Common myeloid progenitor, CD34-positive (primary cell): ENCODE measurements at regions not wholly inside any gene's neighbourhood (a gene's known extent, or its start where the extent isn't known, plus 50 kb on each side); places are given as distances from the start of the nearest gene placed in this dataset.
"Not testable (repeated sequence)": the region's sequence is repeated elsewhere in the genome, so short reads cannot be mapped to it uniquely, and the experiment has no call there.

ENCODE experiments used
- CTCF ChIA-PET: fragments of 350-600 bp; sonication (Branson Sonifier 250); formaldehyde crosslinking; loops from one replicate; lab custom pipeline; 2021; ENCODE audit warnings: antibody characterized with exemption; lab: Charles Lee
- POLR2A ChIA-PET: fragments of 350-600 bp; sonication (Branson Sonifier 250); formaldehyde crosslinking; loops from one replicate; lab custom pipeline; 2021; ENCODE audit warnings: antibody characterized with exemption; lab: Charles Lee
- DNase-seq, 3 donors: peaks; one replicate each; pipeline versions ENCODE4 v3.0.0 to v3.0.0-alpha.2; 2013
- H3K27ac ChIP-seq, 2 experiments: 1 replicate in 1 of 2; 2 replicates in 1 of 2; pipeline ENCODE4 v1.7.0; 2013; ENCODE audit warnings: inconsistent platforms in 2 of 2, low read length in 2 of 2, mild to moderate bottlenecking in 2 of 2, low read depth in 1 of 2, moderate library complexity in 1 of 2; ENCODE audit not compliant: severe bottlenecking in 2 of 2, insufficient read depth in 1 of 2, poor library complexity in 1 of 2
- H3K27me3 ChIP-seq, 5 experiments: replicated peaks in 2 of 5; 1 replicate in 3 of 5; 2 replicates in 2 of 5; pipeline versions ENCODE4 v1.6.1 to v1.7.0; 2013; ENCODE audit warnings: low read length in 4 of 5, mild to moderate bottlenecking in 2 of 5, moderate library complexity in 2 of 5, inconsistent platforms in 1 of 5; ENCODE audit not compliant: insufficient read depth in 5 of 5, control insufficient read depth in 4 of 5
- H3K36me3 ChIP-seq, 4 experiments: 1 replicate in 2 of 4; 2 replicates in 2 of 4; pipeline versions ENCODE4 v1.6.1 to v1.7.0; 2013; ENCODE audit warnings: low read length in 3 of 4, control low read depth in 1 of 4, mild to moderate bottlenecking in 1 of 4; ENCODE audit not compliant: control insufficient read depth in 4 of 4, insufficient read depth in 4 of 4
- H3K4me1 ChIP-seq, 4 experiments: 1 replicate in 3 of 4; 2 replicates in 1 of 4; pipeline versions ENCODE4 v1.6.1 to v1.7.1; 2013; ENCODE audit warnings: low read length in 3 of 4, mild to moderate bottlenecking in 3 of 4, control low read depth in 1 of 4, inconsistent platforms in 1 of 4, moderate library complexity in 1 of 4; ENCODE audit not compliant: control insufficient read depth in 4 of 4, insufficient read depth in 4 of 4; ENCODE audit errors: control extremely low read depth in 1 of 4
- H3K4me3 ChIP-seq, 7 experiments: 1 replicate in 4 of 7; 2 replicates in 3 of 7; pipeline versions ENCODE4 v1.5.1 to v1.7.0; 2013; ENCODE audit warnings: mild to moderate bottlenecking in 7 of 7, low read length in 6 of 7, moderate library complexity in 6 of 7, inconsistent platforms in 2 of 7, low read depth in 2 of 7, control low read depth in 1 of 7; ENCODE audit not compliant: insufficient read depth in 4 of 7, control insufficient read depth in 1 of 7; ENCODE audit errors: extremely low read depth in 1 of 7
- H3K9me3 ChIP-seq, 5 experiments: 1 replicate in 4 of 5; 2 replicates in 1 of 5; pipeline versions ENCODE4 v1.6.1 to v1.7.1; 2013; ENCODE audit warnings: low read length in 4 of 5, mild to moderate bottlenecking in 2 of 5, inconsistent platforms in 1 of 5, low read depth in 1 of 5, moderate library complexity in 1 of 5; ENCODE audit not compliant: control insufficient read depth in 4 of 5, insufficient read depth in 2 of 5; ENCODE audit errors: control extremely low read depth in 1 of 5
- WGBS: methylation state at CpG from one replicate; pipeline ENCODE4 v1.1.5; 2013; ENCODE audit not compliant: insufficient coverage; 5-methylcytosine and 5-hydroxymethylcytosine counted together

GRCh38 chr2:59236723-59237122, 995.6 kb upstream of the FANCL start:
- H3K4me1 ChIP-seq: no peaks in the 10 kb centered on the region
- ChIA-PET CTCF (no interaction called here), POLR2A (no interaction called here)
- DNase-seq: no peak
- no peak overlapping the region for H3K27ac ChIP-seq
- H3K36me3 ChIP-seq: no peaks in the 10 kb centered on the region
- H3K27me3 ChIP-seq: no peaks in the 10 kb centered on the region
- no peaks in the 10 kb centered on the region for H3K9me3 ChIP-seq
- H3K4me3 ChIP-seq: no peak overlapping the region
- WGBS: 98% methylated on average over 4 of the region's 5 CpGs

GRCh38 chr2:59233920-59234319, 992.8 kb upstream of the FANCL start:
- DNase-seq: no peak
- no peak overlapping the region for H3K27ac ChIP-seq
- H3K4me3 ChIP-seq: no peak overlapping the region
- 100% methylated on average over 4 of the region's 4 CpGs for WGBS
- no peaks in the 10 kb centered on the region for H3K36me3 ChIP-seq
- H3K9me3 ChIP-seq: no peaks in the 10 kb centered on the region
- ChIA-PET CTCF (no interaction called here), POLR2A (no interaction called here)
- no peaks in the 10 kb centered on the region for H3K27me3 ChIP-seq
- no peaks in the 10 kb centered on the region for H3K4me1 ChIP-seq

- CTCF ChIA-PET: no interaction called here
- POLR2A ChIA-PET: no interaction called here
- no peaks in the 10 kb centered on the region for H3K9me3 ChIP-seq
- no peaks in the 10 kb centered on the region for H3K27me3 ChIP-seq
- H3K27ac ChIP-seq: no peak overlapping the region
- no peaks in the 10 kb centered on the region for H3K36me3 ChIP-seq
- H3K4me1 ChIP-seq: no peaks in the 10 kb centered on the region
- no peak overlapping the region for H3K4me3 ChIP-seq
- no peak for DNase-seq
Observed at GRCh38 chr2:59233448-59233847, 992.3 kb upstream of the FANCL start.

GRCh38 chr2:59232394-59233165, 991.5 kb upstream of the FANCL start:
- Histone ChIP-seq H3K36me3 (no peaks in the 10 kb centered on the region), H3K4me3 (no peak overlapping the region), H3K27me3 (no peaks in the 10 kb centered on the region), H3K4me1 (no peaks in the 10 kb centered on the region), H3K27ac (no peak overlapping the region), H3K9me3 (no peaks in the 10 kb centered on the region)
- POLR2A ChIA-PET: no interaction called here
- no peak for DNase-seq
- CTCF ChIA-PET: no interaction called here
- 94% methylated on average over 5 of the region's 10 CpGs for WGBS

- CTCF ChIA-PET, H3K9me3 ChIP-seq, H3K27ac ChIP-seq, DNase-seq, H3K36me3 ChIP-seq, POLR2A ChIA-PET, H3K4me3 ChIP-seq, H3K27me3 ChIP-seq, H3K4me1 ChIP-seq: not testable (repeated sequence)
- WGBS: no CpG with 5 or more reads among the region's 1 CpG
Observed at GRCh38 chr2:59226362-59226761, 985.2 kb upstream of the FANCL start.

GRCh38 chr2:59223742-59224141, 982.6 kb upstream of the FANCL start:
- ChIA-PET CTCF (no interaction called here), POLR2A (no interaction called here)
- H3K36me3 ChIP-seq: no peaks in the 10 kb centered on the region
- H3K4me3 ChIP-seq: no peak overlapping the region
- H3K27ac ChIP-seq: no peak overlapping the region
- H3K4me1 ChIP-seq: no peaks in the 10 kb centered on the region
- H3K27me3 ChIP-seq: no peaks in the 10 kb centered on the region
- no peaks in the 10 kb centered on the region for H3K9me3 ChIP-seq
- DNase-seq: no peak

- no peaks in the 10 kb centered on the region for H3K9me3 ChIP-seq
- H3K4me1 ChIP-seq: no peaks in the 10 kb centered on the region
- H3K27me3 ChIP-seq: no peaks in the 10 kb centered on the region
- no peaks in the 10 kb centered on the region for H3K36me3 ChIP-seq
- CTCF ChIA-PET: no interaction called here
- 50% methylated on average over 2 of the region's 3 CpGs for WGBS
- no peak overlapping the region for H3K4me3 ChIP-seq
- H3K27ac ChIP-seq: no peak overlapping the region
- POLR2A ChIA-PET: no interaction called here
- DNase-seq: no peak
Observed at GRCh38 chr2:59217360-59217759, 976.2 kb upstream of the FANCL start.
